Heart left ventricle (tissue), 13 donors: ENCODE measurements at regions not wholly inside any gene's neighbourhood (a gene's known extent, or its start where the extent isn't known, plus 50 kb on each side); places are given as distances from the start of the nearest gene placed in this dataset.

Source experiments
- CTCF ChIP-seq, 12 donors: fragments of 200-600 bp; sonication (generic) in 4 of 12; IDR thresholded peaks; one replicate each; pipeline versions ENCODE4 v1.5.0 to v1.8.0; 2018 to 2022; ENCODE audit warnings: antibody characterized with exemption in 12 of 12, mild to moderate bottlenecking in 5 of 12
- POLR2A ChIP-seq, 2 donors: fragments of 450-650 bp; IDR thresholded peaks; one replicate each; pipeline ENCODE4 v1.6.1; 2017; ENCODE audit warnings: antibody characterized with exemption in 2 of 2, mild to moderate bottlenecking in 2 of 2, moderate library complexity in 2 of 2
- donor health status: ischemic (EF 13 %, LVEDD 7.1; RV severe dilation, severe dysfunction).
- donor health status: DM: no; HTN: yes; CAD: no.
- donor health status: DM: no; HTN: no; CAD: no.
- donor health status: ischemic (EF 25% LVEDD 6.9; RV normal size, moderate dysfunction).
- donor health status: ischemic (EF 25% LVEDD 5.7; RV mildly dilated, moderate dysfunction).
- donor health status: ischemic (EF 35%, LVEDD 5.7; RV mildly dilated, moderate dysfunction).
- donor health status: nonischemic (EF 11% LVEDD 7.7; RV severe dilation, severe dysfunction).
- donor health status: DM: yes; HTN: yes; CAD: no.
- donor health status: PGD.
- donor health status: ischemic (EF 29% LVEDD 5.4; RV normal size, mild dysfunction).
- donor health status: nonischemic (EF 23%, LVEDD 6.1; RV moderate dilation, normal function).

DNA sequence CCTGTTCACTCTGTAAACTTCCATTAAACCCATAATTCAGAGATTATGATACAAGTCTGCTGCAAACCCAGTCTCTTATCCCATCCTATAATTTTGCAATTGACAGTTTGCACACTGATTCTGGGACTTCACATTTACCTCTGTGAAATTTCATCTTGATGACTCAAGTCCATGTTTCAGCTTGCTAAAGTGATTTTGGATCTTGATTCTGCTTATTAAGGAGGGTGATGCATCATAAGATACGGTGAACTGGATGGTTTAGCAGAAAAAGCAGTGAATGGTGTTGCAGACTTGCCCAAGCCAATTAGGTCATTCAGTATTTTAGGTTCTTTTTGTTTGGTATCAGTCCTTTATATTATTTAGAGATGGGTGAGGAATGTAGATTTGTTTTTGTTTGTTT, 125.5 kb upstream of the PODXL start:
- TF ChIP-seq CTCF (IDR thresholded peaks at IDR 0.05) = no peak
- TF ChIP-seq POLR2A (IDR thresholded peaks at IDR 0.05) = no peak
